Common myeloid progenitor, CD34-positive (primary cell): ENCODE measurements at regions not wholly inside any gene's neighbourhood (a gene's known extent, or its start where the extent isn't known, plus 50 kb on each side); places are given as distances from the start of the nearest gene placed in this dataset.
"Not testable (repeated sequence)": the region's sequence is repeated elsewhere in the genome, so short reads cannot be mapped to it uniquely, and the experiment has no call there.

Source experiments
- CTCF ChIA-PET: fragments of 350-600 bp; sonication (Branson Sonifier 250); formaldehyde crosslinking; loops from one replicate; lab custom pipeline; 2021; ENCODE audit warnings: antibody characterized with exemption; lab: Charles Lee
- POLR2A ChIA-PET: fragments of 350-600 bp; sonication (Branson Sonifier 250); formaldehyde crosslinking; loops from one replicate; lab custom pipeline; 2021; ENCODE audit warnings: antibody characterized with exemption; lab: Charles Lee
- DNase-seq, 3 donors: peaks; one replicate each; pipeline versions ENCODE4 v3.0.0 to v3.0.0-alpha.2; 2013
- H3K27ac ChIP-seq, 2 experiments: 1 replicate in 1 of 2; 2 replicates in 1 of 2; pipeline ENCODE4 v1.7.0; 2013; ENCODE audit warnings: inconsistent platforms in 2 of 2, low read length in 2 of 2, mild to moderate bottlenecking in 2 of 2, low read depth in 1 of 2, moderate library complexity in 1 of 2; ENCODE audit not compliant: severe bottlenecking in 2 of 2, insufficient read depth in 1 of 2, poor library complexity in 1 of 2
- H3K27me3 ChIP-seq, 5 experiments: replicated peaks in 2 of 5; 1 replicate in 3 of 5; 2 replicates in 2 of 5; pipeline versions ENCODE4 v1.6.1 to v1.7.0; 2013; ENCODE audit warnings: low read length in 4 of 5, mild to moderate bottlenecking in 2 of 5, moderate library complexity in 2 of 5, inconsistent platforms in 1 of 5; ENCODE audit not compliant: insufficient read depth in 5 of 5, control insufficient read depth in 4 of 5
- H3K36me3 ChIP-seq, 4 experiments: 1 replicate in 2 of 4; 2 replicates in 2 of 4; pipeline versions ENCODE4 v1.6.1 to v1.7.0; 2013; ENCODE audit warnings: low read length in 3 of 4, control low read depth in 1 of 4, mild to moderate bottlenecking in 1 of 4; ENCODE audit not compliant: control insufficient read depth in 4 of 4, insufficient read depth in 4 of 4
- H3K4me1 ChIP-seq, 4 experiments: 1 replicate in 3 of 4; 2 replicates in 1 of 4; pipeline versions ENCODE4 v1.6.1 to v1.7.1; 2013; ENCODE audit warnings: low read length in 3 of 4, mild to moderate bottlenecking in 3 of 4, control low read depth in 1 of 4, inconsistent platforms in 1 of 4, moderate library complexity in 1 of 4; ENCODE audit not compliant: control insufficient read depth in 4 of 4, insufficient read depth in 4 of 4; ENCODE audit errors: control extremely low read depth in 1 of 4
- H3K4me3 ChIP-seq, 7 experiments: 1 replicate in 4 of 7; 2 replicates in 3 of 7; pipeline versions ENCODE4 v1.5.1 to v1.7.0; 2013; ENCODE audit warnings: mild to moderate bottlenecking in 7 of 7, low read length in 6 of 7, moderate library complexity in 6 of 7, inconsistent platforms in 2 of 7, low read depth in 2 of 7, control low read depth in 1 of 7; ENCODE audit not compliant: insufficient read depth in 4 of 7, control insufficient read depth in 1 of 7; ENCODE audit errors: extremely low read depth in 1 of 7
- H3K9me3 ChIP-seq, 5 experiments: 1 replicate in 4 of 5; 2 replicates in 1 of 5; pipeline versions ENCODE4 v1.6.1 to v1.7.1; 2013; ENCODE audit warnings: low read length in 4 of 5, mild to moderate bottlenecking in 2 of 5, inconsistent platforms in 1 of 5, low read depth in 1 of 5, moderate library complexity in 1 of 5; ENCODE audit not compliant: control insufficient read depth in 4 of 5, insufficient read depth in 2 of 5; ENCODE audit errors: control extremely low read depth in 1 of 5
- WGBS: methylation state at CpG from one replicate; pipeline ENCODE4 v1.1.5; 2013; ENCODE audit not compliant: insufficient coverage; 5-methylcytosine and 5-hydroxymethylcytosine counted together

DNA sequence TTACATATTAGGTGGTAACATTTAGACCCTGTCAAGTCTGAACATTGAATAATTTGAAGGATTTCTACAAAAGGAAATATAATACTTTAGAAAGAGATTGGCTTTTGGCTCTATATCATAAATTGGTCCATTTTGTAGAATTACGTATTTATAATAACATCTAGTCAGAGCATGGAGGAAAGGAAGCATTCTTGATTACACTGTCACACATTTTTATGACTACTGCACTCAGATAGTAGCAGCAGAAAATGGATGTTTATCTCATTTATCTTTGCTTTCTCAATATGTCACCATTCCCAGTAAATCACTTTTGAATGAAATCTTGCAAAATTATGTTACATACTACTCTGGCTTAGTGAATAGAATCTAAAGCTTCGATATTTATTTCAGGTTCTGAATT, 1234.6 kb downstream of the CDY2B start:
- Histone ChIP-seq H3K4me3 (no peak overlapping the region), H3K9me3 (no peaks in the 10 kb centered on the region), H3K36me3 (no peaks in the 10 kb centered on the region), H3K4me1 (no peaks in the 10 kb centered on the region), H3K27me3 (no peaks in the 10 kb centered on the region), H3K27ac (no peak overlapping the region)
- ChIA-PET CTCF (no interaction called here), POLR2A (no interaction called here)
- no CpG with 5 or more reads among the region's 2 CpGs for WGBS
- DNase-seq = no peak

GRCh38 chrY:16644270-16644800, 1235.7 kb downstream of the CDY2B start:
- no CpG with 5 or more reads among the region's 6 CpGs for WGBS
- Histone ChIP-seq H3K9me3 (no peaks in the 10 kb centered on the region), H3K27ac (no peak overlapping the region), H3K4me3 (no peak overlapping the region), H3K27me3 (no peaks in the 10 kb centered on the region), H3K36me3 (no peaks in the 10 kb centered on the region), H3K4me1 (no peaks in the 10 kb centered on the region)
- CTCF ChIA-PET = no interaction called here
- POLR2A ChIA-PET = no interaction called here
- no peak for DNase-seq

DNA sequence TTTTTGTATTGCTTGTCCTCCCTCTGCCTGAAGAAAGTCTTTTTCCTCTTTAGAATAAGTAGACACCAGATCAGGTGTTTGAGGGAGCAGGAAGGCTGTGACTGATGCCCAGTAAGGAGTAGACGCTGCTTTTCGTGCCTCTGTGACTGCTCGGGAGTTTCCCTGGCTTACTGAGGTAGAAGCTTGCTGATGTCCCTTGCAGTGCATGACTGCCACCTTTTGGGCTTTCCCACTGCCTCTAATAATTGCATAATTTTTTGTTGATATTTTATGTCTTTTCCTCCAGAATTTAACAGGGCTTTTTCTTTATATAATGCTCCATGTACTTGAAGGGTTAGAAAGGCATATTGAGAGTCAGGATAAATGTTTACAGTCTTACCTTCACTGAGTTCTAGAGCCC, 1240.2 kb downstream of the CDY2B start:
- Histone ChIP-seq H3K4me3 (no peak overlapping the region), H3K9me3 (no peaks in the 10 kb centered on the region), H3K27ac (no peak overlapping the region), H3K27me3 (no peaks in the 10 kb centered on the region), H3K36me3 (no peaks in the 10 kb centered on the region), H3K4me1 (no peaks in the 10 kb centered on the region)
- DNase-seq = no peak
- no CpG with 5 or more reads among the region's 3 CpGs for WGBS
- ChIA-PET CTCF (no interaction called here), POLR2A (no interaction called here)

DNA sequence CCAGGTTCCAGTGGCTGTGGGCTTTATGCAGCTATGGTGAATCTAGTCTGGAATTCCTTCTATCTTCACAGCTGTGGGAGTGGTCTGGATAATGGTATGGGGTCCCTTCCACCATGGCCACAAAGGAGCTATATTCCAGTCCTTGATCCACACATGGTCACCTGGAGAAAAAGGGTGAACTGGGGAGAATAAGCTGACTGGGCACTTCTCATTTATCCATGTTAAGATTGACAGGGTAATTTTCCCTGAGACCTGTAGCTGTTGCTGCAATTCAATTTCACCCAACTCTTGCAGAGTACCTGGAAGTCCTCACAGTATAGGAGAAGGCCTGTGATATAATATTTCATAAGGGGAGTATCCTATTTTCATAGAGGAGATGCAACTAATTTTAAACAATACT, 1241.3 kb downstream of the CDY2B start:
- H3K9me3 ChIP-seq, POLR2A ChIA-PET: not testable (repeated sequence)

DNA sequence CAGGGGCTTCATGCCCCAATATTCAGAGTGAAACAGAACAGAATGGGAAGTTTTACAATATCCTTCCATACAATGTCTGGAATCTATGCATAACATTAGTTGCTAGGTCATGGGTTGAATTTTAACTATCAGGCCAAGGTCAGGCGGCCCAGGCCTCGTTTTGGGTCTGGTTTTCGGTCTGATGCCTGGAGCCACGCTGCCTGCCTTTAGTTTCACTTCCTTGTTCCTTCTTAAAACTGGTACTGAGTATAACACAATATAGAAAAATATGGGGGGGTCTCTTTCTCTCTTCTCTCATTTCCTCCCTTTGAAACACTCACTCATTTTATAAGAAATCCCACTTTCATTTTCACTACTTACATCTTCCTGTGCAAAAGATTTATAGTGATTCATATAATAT, 1243.8 kb downstream of the CDY2B start:
- H3K27ac ChIP-seq = no peak overlapping the region
- H3K4me3 ChIP-seq = no peak overlapping the region
- no peaks in the 10 kb centered on the region for H3K36me3 ChIP-seq
- no peaks in the 10 kb centered on the region for H3K9me3 ChIP-seq
- DNase-seq = no peak
- CTCF ChIA-PET = no interaction called here
- H3K4me1 ChIP-seq = no peaks in the 10 kb centered on the region
- H3K27me3 ChIP-seq = no peaks in the 10 kb centered on the region
- WGBS = no CpG with 5 or more reads among the region's 4 CpGs
- POLR2A ChIA-PET = no interaction called here

More for the DNA sequence above, 1241.3 kb downstream of the CDY2B start:
- CTCF ChIA-PET, H3K27ac ChIP-seq, H3K27me3 ChIP-seq, H3K4me1 ChIP-seq, DNase-seq, H3K36me3 ChIP-seq, H3K4me3 ChIP-seq: not testable (repeated sequence)

DNA sequence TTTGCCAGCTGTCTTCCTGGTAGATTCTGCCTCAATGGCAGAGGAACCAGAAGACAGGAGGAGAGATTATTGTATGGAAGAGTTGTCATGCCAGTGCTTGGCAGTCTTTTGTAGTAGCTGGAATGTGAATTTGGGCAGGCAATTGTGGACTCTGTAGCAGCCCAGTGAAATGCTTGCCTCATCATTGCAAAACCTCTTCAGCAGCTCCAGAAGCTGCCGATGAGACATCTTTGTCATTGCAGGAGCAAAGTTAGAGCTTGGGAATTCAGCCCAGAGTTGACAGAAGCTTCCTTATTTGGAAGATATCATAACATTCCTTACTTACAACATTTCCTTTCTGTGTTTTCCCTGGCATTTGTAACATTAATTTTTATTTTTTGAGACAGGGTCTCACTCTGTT, 1250.9 kb downstream of the CDY2B start:
- H3K27ac ChIP-seq = no peak overlapping the region
- POLR2A ChIA-PET = no interaction called here
- H3K36me3 ChIP-seq = no peaks in the 10 kb centered on the region
- H3K9me3 ChIP-seq = no peaks in the 10 kb centered on the region
- no peak for DNase-seq
- no CpG with 5 or more reads among the region's 1 CpG for WGBS
- H3K27me3 ChIP-seq = no peaks in the 10 kb centered on the region
- H3K4me3 ChIP-seq = no peak overlapping the region
- H3K4me1 ChIP-seq = no peaks in the 10 kb centered on the region
- CTCF ChIA-PET = no interaction called here

DNA sequence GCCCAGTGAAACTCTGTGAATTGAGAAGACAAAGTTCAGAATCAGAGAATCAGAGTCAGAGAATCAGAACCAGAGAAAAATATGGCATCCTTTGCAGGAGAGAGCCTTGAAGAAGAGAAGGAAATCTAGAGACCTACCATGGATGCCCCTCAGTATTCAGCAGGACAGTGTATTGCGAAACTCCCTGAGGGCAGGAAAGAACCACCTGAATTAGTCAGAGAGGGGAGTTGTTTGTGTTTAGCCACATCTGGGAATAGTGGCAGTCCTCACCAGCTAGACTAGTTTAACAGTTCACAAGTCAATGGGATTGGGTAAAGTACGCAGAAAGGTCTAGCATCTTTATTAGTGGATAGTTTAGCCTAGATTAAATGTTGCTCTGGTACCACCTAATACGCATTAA, 1252.9 kb downstream of the CDY2B start:
- ChIA-PET CTCF (no interaction called here), POLR2A (no interaction called here)
- Histone ChIP-seq H3K9me3 (no peaks in the 10 kb centered on the region), H3K27ac (no peak overlapping the region), H3K27me3 (no peaks in the 10 kb centered on the region), H3K4me1 (no peaks in the 10 kb centered on the region), H3K36me3 (no peaks in the 10 kb centered on the region), H3K4me3 (no peak overlapping the region)
- DNase-seq = no peak
- WGBS = no CpG with 5 or more reads among the region's 3 CpGs
